ENCODE measurements at regions not wholly inside any gene's neighbourhood (a gene's known extent, or its start where the extent isn't known, plus 50 kb on each side); places are given as distances from the start of the nearest gene placed in this dataset.
A peak's percentile ranks its signal among the peaks of the same experiment; 100 is the strongest.

GRCh38 chr2:156908825-156909224 is 348.7 kb upstream of the GALNT5 start:
- no peak for TF ChIP-seq CTCF (IDR thresholded peaks at IDR 0.05; ENCODE audit: insufficient read depth, low read length, poor library complexity, severe bottlenecking)
- peak; percentile 10 for DNase-seq (ENCODE audit: extremely low read depth, insufficient read length)
- H3K36me3 ChIP-seq (ENCODE audit: control insufficient read depth, insufficient read depth, low read length), result no peaks in the 10 kb centered on the region
- no peaks in the 10 kb centered on the region for H3K27me3 ChIP-seq (replicated peaks; ENCODE audit: control insufficient read depth, insufficient read depth, low read length)
- H3K4me3 ChIP-seq (replicated peaks; ENCODE audit: low read depth, low read length), result no peak overlapping the region

GRCh38 chr2:156909983-156910382 is 347.5 kb upstream of the GALNT5 start:
- DNase-seq (ENCODE audit: extremely low read depth, insufficient read length), result no peak
- Histone ChIP-seq H3K4me3 (replicated peaks; ENCODE audit: low read depth, low read length) (no peak overlapping the region), H3K27me3 (replicated peaks; ENCODE audit: control insufficient read depth, insufficient read depth, low read length) (no peaks in the 10 kb centered on the region), H3K36me3 (ENCODE audit: control insufficient read depth, insufficient read depth, low read length) (no peaks in the 10 kb centered on the region)
- TF ChIP-seq CTCF (IDR thresholded peaks at IDR 0.05; ENCODE audit: insufficient read depth, low read length, poor library complexity, severe bottlenecking), result no peak

GRCh38 chr2:156915332-156915731 is 342.2 kb upstream of the GALNT5 start:
- no peak for DNase-seq (ENCODE audit: extremely low read depth, insufficient read length)
- no peak for TF ChIP-seq CTCF (IDR thresholded peaks at IDR 0.05; ENCODE audit: insufficient read depth, low read length, poor library complexity, severe bottlenecking)
- Histone ChIP-seq H3K27me3 (replicated peaks; ENCODE audit: control insufficient read depth, insufficient read depth, low read length) (no peaks in the 10 kb centered on the region), H3K36me3 (ENCODE audit: control insufficient read depth, insufficient read depth, low read length) (no peaks in the 10 kb centered on the region), H3K4me3 (replicated peaks; ENCODE audit: low read depth, low read length) (no peak overlapping the region)

- DNase-seq (ENCODE audit: extremely low read depth, insufficient read length), result no peak
- Histone ChIP-seq H3K4me3 (replicated peaks; ENCODE audit: low read depth, low read length) (no peak overlapping the region), H3K36me3 (ENCODE audit: control insufficient read depth, insufficient read depth, low read length) (no peaks in the 10 kb centered on the region), H3K27me3 (replicated peaks; ENCODE audit: control insufficient read depth, insufficient read depth, low read length) (no peaks in the 10 kb centered on the region)
- no peak for TF ChIP-seq CTCF (IDR thresholded peaks at IDR 0.05; ENCODE audit: insufficient read depth, low read length, poor library complexity, severe bottlenecking)
These were observed 339.1 kb upstream of the GALNT5 start for GRCh38 chr2:156918410-156918809.

GRCh38 chr2:156930423-156930822 is 327.1 kb upstream of the GALNT5 start:
- DNase-seq (ENCODE audit: extremely low read depth, insufficient read length), result no peak
- Histone ChIP-seq H3K27me3 (replicated peaks; ENCODE audit: control insufficient read depth, insufficient read depth, low read length) (no peaks in the 10 kb centered on the region), H3K4me3 (replicated peaks; ENCODE audit: low read depth, low read length) (no peak overlapping the region), H3K36me3 (ENCODE audit: control insufficient read depth, insufficient read depth, low read length) (no peaks in the 10 kb centered on the region)
- TF ChIP-seq CTCF (IDR thresholded peaks at IDR 0.05; ENCODE audit: insufficient read depth, low read length, poor library complexity, severe bottlenecking), result no peak

GRCh38 chr2:156933645-156934225 is 323.8 kb upstream of the GALNT5 start:
- H3K27me3 ChIP-seq (replicated peaks; ENCODE audit: control insufficient read depth, insufficient read depth, low read length), result no peaks in the 10 kb centered on the region
- DNase-seq (ENCODE audit: extremely low read depth, insufficient read length), result no peak
- no peaks in the 10 kb centered on the region for H3K36me3 ChIP-seq (ENCODE audit: control insufficient read depth, insufficient read depth, low read length)
- no peak overlapping the region for H3K4me3 ChIP-seq (replicated peaks; ENCODE audit: low read depth, low read length)
- TF ChIP-seq CTCF (IDR thresholded peaks at IDR 0.05; ENCODE audit: insufficient read depth, low read length, poor library complexity, severe bottlenecking), result no peak

Measured in GM06990 (cell line).